Tibial nerve (tissue), 4 donors: ENCODE measurements at regions not wholly inside any gene's neighbourhood (a gene's known extent, or its start where the extent isn't known, plus 50 kb on each side); places are given as distances from the start of the nearest gene placed in this dataset.

Source experiments
- DNase-seq, 2 donors: peaks; one replicate each; pipeline ENCODE4 v3.0.0-alpha.2; 2019; ENCODE audit warnings: low spot score in 2 of 2
- H3K27ac ChIP-seq, 4 donors: fragments of 200-600 bp; sonication (generic) in 3 of 4; one replicate each; pipeline ENCODE4 v1.5.1; 2017 to 2019; ENCODE audit warnings: mild to moderate bottlenecking in 1 of 4
- H3K27me3 ChIP-seq, 2 donors: fragments of 200-600 bp; sonication (generic) in 1 of 2; one replicate each; pipeline versions ENCODE4 v1.5.1 to v1.6.0; 2017 to 2019
- H3K36me3 ChIP-seq, 3 donors: fragments of 200-600 bp; sonication (generic); one replicate each; pipeline ENCODE4 v1.5.1; 2018 to 2019
- H3K4me1 ChIP-seq, 4 donors: fragments of 200-600 bp; sonication (generic) in 3 of 4; one replicate each; pipeline ENCODE4 v1.5.1; 2017 to 2019
- H3K4me3 ChIP-seq, 4 donors: fragments of 200-600 bp; sonication (generic) in 3 of 4; one replicate each; pipeline ENCODE4 v1.5.1; 2017 to 2019; ENCODE audit warnings: mild to moderate bottlenecking in 1 of 4, moderate library complexity in 1 of 4
- H3K9me3 ChIP-seq, 4 donors: fragments of 200-600 bp; sonication (generic) in 3 of 4; one replicate each; pipeline ENCODE4 v1.5.1; 2017 to 2019
- CTCF ChIP-seq, 5 experiments: fragments of 200-600 bp in 3 of 5; fragments of 450-650 bp in 2 of 5; sonication (generic) in 3 of 5; IDR thresholded peaks; one replicate each; pipeline ENCODE4 v1.5.1; 2016 to 2019; ENCODE audit warnings: antibody characterized with exemption in 5 of 5, mild to moderate bottlenecking in 3 of 5, moderate library complexity in 2 of 5
- EP300 ChIP-seq, 2 donors: sonication (generic); formaldehyde crosslinking; IDR thresholded peaks; one replicate each; pipeline ENCODE4 v1.6.1; 2017; ENCODE audit warnings: antibody characterized with exemption in 2 of 2, mild to moderate bottlenecking in 1 of 2
- POLR2A ChIP-seq, 2 donors: fragments of 450-650 bp; IDR thresholded peaks; one replicate each; pipeline ENCODE4 v1.6.1; 2017; ENCODE audit warnings: antibody characterized with exemption in 2 of 2, mild to moderate bottlenecking in 2 of 2, moderate library complexity in 2 of 2
- WGBS, 2 donors: methylation state at CpG; one replicate each; pipeline ENCODE4 v1.1.5; 2018; 5-methylcytosine and 5-hydroxymethylcytosine counted together

GRCh38 chr4:177064116-177064515, 245.6 kb upstream of the NEIL3 start:
- no peaks in the 10 kb centered on the region for H3K36me3 ChIP-seq
- TF ChIP-seq EP300 (IDR thresholded peaks at IDR 0.05) (no peak), POLR2A (IDR thresholded peaks at IDR 0.05) (no peak), CTCF (IDR thresholded peaks at IDR 0.05) (no peak)
- no peak overlapping the region for H3K27ac ChIP-seq
- no peak overlapping the region for H3K4me3 ChIP-seq
- H3K27me3 ChIP-seq, result no peaks in the 10 kb centered on the region
- H3K4me1 ChIP-seq, result no peaks in the 10 kb centered on the region
- WGBS, 2 donors, result 75 to 84% methylated on average over 2 of the region's 2 CpGs
- DNase-seq, result no peak
- H3K9me3 ChIP-seq, result peaks cover 0 to 3% (median 0%) of the 10 kb centered on the region in 4 donors

- no peaks in the 10 kb centered on the region for H3K4me1 ChIP-seq
- 81 to 87% methylated on average over 5 of the region's 5 CpGs for WGBS, 2 donors
- no peak overlapping the region for H3K4me3 ChIP-seq
- no peaks in the 10 kb centered on the region for H3K27me3 ChIP-seq
- peaks cover 0 to 3% (median 0%) of the 10 kb centered on the region in 4 donors for H3K9me3 ChIP-seq
- H3K36me3 ChIP-seq, result no peaks in the 10 kb centered on the region
- no peak overlapping the region for H3K27ac ChIP-seq
- no peak for DNase-seq
- TF ChIP-seq EP300 (IDR thresholded peaks at IDR 0.05), result no peak
- TF ChIP-seq POLR2A (IDR thresholded peaks at IDR 0.05), result no peak
- TF ChIP-seq CTCF (IDR thresholded peaks at IDR 0.05), result no peak
These were observed 244.8 kb upstream of the NEIL3 start for GRCh38 chr4:177064729-177065394.

GRCh38 chr4:177066746-177067145, 242.9 kb upstream of the NEIL3 start:
- Histone ChIP-seq H3K9me3 (peaks cover 0 to 3% (median 0%) of the 10 kb centered on the region in 4 donors), H3K4me3 (no peak overlapping the region), H3K36me3 (no peaks in the 10 kb centered on the region), H3K27me3 (no peaks in the 10 kb centered on the region), H3K4me1 (no peaks in the 10 kb centered on the region), H3K27ac (no peak overlapping the region)
- WGBS, 2 donors, result 67 to 70% methylated on average over 1 of the region's 1 CpG
- TF ChIP-seq CTCF (IDR thresholded peaks at IDR 0.05) (no peak), EP300 (IDR thresholded peaks at IDR 0.05) (no peak), POLR2A (IDR thresholded peaks at IDR 0.05) (no peak)
- DNase-seq, result no peak

- Histone ChIP-seq H3K9me3 (peaks cover 0 to 3% (median 0%) of the 10 kb centered on the region in 4 donors), H3K4me3 (no peak overlapping the region), H3K27ac (no peak overlapping the region), H3K4me1 (no peaks in the 10 kb centered on the region), H3K27me3 (no peaks in the 10 kb centered on the region), H3K36me3 (no peaks in the 10 kb centered on the region)
- no peak for DNase-seq
- no peak for TF ChIP-seq CTCF (IDR thresholded peaks at IDR 0.05)
- TF ChIP-seq EP300 (IDR thresholded peaks at IDR 0.05), result no peak
- no peak for TF ChIP-seq POLR2A (IDR thresholded peaks at IDR 0.05)
- 71 to 73% methylated on average over 2 of the region's 2 CpGs for WGBS, 2 donors
These were observed 239.1 kb upstream of the NEIL3 start for GRCh38 chr4:177070533-177071058.

GRCh38 chr4:177077095-177077971, 232.3 kb upstream of the NEIL3 start:
- H3K27me3 ChIP-seq, result no peaks in the 10 kb centered on the region
- H3K4me1 ChIP-seq, result no peaks in the 10 kb centered on the region
- no peak for DNase-seq
- 64 to 66% methylated on average over 4 of the region's 4 CpGs for WGBS, 2 donors
- TF ChIP-seq EP300 (IDR thresholded peaks at IDR 0.05) (no peak), POLR2A (IDR thresholded peaks at IDR 0.05) (no peak), CTCF (IDR thresholded peaks at IDR 0.05) (no peak)
- no peak overlapping the region for H3K4me3 ChIP-seq
- H3K9me3 ChIP-seq, result no peaks in the 10 kb centered on the region
- no peak overlapping the region for H3K27ac ChIP-seq
- no peaks in the 10 kb centered on the region for H3K36me3 ChIP-seq
